GM18502 (cell line): ENCODE measurements at regions not wholly inside any gene's neighbourhood (a gene's known extent, or its start where the extent isn't known, plus 50 kb on each side); places are given as distances from the start of the nearest gene placed in this dataset.
A peak's percentile ranks its signal among the peaks of the same experiment; 100 is the strongest.

Experiments used
- ATAC-seq: cut with Tn5 transposase; IDR thresholded peaks from one replicate; pipeline ENCODE4 v1.9.1; 2021; ENCODE audit warnings: mild to moderate bottlenecking; ENCODE audit not compliant: unreplicated experiment, poor library complexity

DNA sequence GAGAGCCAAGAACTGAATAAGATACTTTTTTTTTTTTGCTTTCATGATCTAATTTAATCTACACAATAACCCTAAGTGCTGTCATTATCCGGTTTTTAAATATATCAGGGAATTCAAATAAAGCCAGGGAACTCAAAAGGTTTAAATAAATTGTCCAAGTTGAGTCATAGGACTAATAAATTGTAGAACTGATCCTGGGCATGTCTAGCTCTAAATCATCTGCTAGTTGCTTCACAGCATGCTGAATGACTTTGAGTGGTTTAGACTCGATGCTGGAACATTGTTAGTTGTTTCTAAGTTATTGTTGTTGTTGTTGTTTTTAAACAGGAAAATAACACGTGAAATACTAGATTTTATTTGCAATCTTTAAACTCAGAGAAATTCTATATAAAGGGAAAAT is 147.2 kb upstream of the HNMT start:
- ATAC-seq, result no peak

DNA sequence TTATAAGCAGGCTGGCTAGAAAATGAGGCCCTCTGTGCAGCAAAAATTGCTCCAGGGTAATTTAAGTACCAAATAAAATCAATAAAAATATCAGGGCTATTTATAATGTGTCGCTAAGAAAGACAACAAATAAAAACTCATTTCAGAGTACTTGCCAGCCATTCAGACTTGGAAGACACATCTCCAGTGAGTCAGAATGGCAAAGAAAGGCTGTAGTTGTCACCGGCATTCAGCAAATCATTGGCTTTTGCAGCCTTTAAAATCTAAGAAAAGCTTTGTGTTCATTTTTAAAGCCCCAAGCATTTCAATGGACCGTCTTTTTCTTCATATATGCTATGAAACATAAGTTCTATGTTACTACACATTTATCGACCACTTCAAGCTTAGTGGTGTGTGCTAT is 141.1 kb upstream of the HNMT start:
- ATAC-seq, result no peak

DNA sequence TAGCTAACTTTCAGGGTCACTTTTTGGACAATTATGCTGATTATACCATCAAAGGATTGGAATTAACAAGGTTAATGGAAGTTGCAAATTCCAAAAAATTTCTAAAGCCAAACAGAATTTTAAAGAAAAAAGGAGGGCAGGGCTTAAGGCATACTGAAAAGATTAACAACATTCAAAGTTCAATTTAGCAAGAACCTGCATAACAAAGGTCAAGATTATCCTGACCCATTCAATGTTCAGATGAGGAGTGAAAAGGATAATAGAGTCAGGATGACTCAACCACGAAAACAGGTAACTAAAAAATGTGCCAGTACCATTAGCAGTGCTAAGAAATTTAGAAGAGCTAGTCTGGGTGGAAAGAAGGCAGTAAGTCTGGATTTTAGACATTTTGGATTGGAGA is 139.8 kb upstream of the HNMT start:
- no peak for ATAC-seq

DNA sequence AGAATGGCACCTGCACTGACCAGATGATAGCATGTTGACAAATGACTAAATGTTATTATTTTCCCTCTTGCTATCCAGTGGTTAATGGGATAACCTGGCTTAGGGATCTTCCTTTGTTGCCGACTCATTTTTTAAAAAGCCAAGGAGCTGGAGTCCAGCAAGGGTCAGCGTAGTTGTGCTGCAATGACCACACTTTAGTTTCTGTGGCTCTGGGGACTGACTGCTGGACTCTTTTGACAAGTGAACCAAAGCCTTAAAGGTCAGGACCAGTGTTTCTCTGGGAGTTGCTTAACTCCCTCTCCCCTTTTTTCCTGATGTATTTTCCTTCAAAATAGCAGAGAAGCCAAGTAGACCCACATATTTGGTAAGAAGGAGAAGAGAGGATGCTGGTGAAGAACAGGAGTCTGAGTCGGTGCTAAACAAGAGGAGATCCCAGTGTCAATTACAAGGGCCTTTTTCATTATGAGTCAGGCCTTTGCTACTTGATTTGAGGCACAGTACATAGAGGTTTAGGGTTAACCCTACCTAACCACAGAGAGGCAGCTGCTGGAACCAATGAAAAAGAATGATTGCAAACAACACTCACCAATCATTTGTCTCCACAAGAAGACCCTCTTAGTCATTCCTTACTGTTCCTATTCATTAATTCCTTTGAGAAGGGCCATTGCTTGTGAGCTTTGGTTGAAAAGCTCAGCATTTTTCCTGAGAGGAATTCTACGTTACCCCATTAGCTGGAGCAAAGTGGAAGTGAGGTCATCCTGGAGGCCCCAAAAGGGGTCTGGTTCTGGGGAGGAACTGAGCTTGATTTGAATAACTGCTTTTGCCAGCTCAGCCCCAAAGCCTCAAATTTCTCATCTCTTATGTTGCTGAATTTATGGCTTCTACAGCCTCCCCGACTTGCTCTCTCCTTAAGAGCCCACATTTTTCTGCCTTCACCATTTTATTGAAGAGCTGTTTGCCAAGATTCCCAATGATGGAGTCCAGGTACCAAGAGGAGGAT is 137.6 kb upstream of the HNMT start:
- peak; percentile 98 for ATAC-seq

DNA sequence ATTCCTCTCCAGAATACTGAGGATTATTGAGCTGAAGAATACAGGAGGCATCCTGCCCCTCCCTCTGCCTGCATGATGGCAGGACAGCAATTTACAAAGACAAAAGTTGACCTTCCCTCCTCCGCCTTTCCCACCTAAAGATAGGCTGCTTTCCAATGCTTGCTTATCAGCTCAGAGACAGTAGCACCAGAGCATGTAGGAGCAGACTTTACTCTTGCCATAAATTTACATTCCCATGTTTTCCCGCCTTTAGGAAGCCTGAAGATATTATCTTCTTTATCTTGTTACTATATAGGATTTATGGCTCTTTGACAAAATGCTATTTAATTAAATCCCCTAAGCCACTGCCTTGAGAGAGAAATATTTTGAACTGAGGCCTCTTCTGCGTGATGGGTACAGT is 135.6 kb upstream of the HNMT start:
- no peak for ATAC-seq

DNA sequence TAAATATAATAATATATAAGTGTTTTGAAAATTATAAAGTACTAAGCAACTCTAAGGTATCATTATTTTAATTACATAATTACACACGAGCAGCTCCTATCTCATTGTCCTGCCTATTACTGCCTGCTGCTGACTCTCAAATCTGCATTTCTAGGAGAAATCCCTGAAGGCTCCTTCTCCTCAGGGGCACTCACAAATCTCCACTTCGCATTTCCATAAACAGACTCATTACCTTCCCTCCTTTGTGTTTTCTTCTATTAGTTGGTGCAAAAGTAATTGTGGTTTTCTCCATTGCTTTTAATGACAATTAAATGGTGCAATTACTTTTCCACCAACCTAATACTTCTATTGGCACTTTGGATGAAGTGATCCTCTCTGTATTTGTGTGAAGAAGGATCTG is 135.0 kb upstream of the HNMT start:
- no peak for ATAC-seq

DNA sequence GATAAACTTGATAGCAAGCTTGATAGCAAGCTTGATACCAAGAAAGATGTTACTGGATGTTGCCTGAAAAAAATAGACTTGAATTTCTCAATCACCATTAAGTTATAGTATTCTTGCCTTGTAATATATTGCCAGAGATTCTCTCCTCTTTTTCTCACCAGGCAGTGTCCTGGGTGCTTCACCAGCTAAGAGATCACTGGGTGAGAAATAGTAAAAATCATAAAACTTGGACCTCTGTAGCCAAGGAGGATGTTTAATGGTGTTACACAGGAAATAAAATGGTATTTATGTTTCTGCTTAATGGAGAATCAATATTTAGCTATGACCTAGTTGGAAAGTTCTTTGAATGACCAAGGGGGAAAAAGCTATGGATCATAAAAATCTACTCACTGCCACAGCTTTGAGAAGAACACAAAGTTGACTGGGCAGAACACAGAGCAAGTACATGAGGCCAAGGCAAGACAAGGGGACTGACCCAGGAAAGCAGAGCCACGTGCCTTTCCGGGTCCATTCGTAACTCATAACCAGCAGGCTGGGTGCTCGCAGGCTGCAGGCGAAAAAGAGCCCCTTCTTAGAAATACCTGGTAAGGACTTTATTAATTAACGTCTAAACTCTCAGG is 129.4 kb upstream of the HNMT start:
- no peak for ATAC-seq

DNA sequence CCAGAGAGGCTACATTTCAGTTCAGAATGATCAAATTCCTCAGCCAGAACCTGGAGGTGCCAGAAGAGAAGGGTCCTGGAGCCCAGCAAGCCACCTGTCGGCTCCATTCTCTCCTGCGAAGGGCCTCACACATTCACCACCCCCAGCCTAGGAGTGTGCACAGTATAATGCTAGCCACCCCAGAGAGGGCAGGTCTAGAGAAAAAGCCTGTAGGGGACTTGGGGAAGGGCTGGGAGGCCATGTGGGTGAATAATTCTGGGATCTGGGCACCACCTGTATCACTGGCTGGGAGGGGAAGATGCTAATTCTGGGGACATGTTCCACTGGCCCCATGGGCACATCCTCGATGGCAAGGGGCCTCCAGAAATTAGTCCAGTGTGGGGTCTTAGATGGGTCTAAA is 127.6 kb upstream of the HNMT start:
- ATAC-seq, result no peak

DNA sequence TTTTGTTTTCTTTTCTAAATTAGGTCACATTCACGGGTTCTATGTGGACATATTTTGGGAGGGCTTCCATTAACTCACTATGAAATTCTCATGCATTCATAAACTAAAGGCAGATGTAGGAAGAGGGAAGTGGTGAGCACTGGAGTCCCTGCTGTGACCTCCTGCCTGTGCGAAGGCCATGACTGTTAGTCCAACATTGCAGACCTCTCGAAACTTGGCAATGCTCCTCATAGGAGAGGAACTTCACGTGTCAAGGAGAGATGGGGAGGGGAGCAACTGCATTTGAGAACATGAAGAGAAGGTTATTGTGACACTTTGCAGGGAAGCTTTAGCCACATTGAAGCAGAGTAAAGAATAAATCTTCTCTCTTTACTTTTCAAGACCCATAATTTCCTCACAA is 126.4 kb upstream of the HNMT start:
- no peak for ATAC-seq

DNA sequence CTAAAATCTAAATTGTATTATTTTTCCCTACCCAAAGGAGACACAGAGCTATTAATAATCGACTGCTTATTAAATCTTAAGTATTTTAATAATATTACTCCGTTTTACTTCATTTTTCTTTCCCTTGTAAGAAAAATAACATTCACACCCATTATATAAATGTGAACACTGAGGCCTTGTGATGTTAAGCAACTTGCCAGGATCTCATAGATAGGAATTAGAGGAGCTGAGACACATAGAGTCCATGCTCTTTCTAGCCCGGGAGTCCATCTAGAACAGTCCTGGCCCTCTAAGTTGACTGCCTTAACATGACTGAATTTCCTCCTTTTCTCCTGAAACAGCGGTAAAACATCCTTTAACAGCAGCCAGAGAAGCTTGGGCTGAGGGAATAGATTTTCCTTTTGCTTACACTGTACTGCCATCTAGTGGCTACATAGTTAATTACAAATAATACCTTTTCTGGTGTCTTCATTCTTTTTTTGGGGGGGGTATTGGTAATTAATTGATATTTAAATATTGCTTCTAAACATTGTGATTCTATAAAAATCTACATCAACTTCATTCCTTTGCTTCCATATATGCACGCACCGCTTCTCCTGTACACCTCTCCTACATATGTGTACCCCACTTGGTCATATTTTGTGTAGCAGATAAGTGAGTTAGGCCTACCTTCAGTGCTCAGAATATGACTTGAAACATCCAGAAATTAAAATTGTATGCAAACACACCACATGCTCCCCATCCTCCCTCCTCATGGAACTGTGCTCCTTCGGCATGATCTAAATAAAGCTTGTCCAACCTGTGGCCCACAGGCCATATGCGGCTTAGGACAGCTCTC is 125.8 kb upstream of the HNMT start:
- peak; percentile 72 for ATAC-seq

DNA sequence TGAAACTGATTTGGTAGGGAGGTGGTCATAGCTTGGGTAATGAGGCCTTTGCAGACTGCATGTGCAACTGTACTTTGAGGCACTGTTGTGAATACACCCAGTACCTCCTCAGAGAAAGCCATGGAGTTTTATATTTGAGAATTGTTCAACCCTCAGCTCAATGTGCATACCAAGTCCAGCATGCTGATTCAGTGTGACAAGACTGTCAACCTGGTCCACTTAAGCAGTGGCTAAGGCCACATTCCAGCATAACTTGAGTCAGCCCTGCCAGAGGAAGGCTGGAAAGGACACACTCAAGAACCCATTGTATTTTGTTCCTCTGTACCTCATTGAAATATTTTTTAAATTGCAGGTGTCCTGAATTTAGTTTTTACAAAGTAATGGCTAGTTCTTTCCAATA is 121.8 kb upstream of the HNMT start:
- ATAC-seq, result no peak

DNA sequence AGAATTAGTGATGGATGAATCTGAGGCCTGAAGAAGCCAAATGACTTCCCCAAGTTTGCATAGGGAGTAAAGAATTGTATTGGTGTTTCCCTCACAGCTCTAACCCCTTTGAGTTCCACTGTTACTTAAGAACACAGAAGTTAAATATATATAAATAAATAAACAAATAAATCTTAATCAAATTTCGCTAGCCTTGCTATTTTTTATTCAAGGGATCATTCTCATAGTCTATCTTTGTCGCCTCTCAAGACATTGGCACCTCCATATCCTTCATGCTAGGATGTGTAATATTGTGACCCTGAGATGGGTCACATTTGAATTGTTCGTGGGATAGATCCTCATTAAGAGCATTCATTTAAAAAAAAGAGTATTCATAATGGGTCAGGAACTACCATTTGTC is 121.3 kb upstream of the HNMT start:
- ATAC-seq, result no peak

DNA sequence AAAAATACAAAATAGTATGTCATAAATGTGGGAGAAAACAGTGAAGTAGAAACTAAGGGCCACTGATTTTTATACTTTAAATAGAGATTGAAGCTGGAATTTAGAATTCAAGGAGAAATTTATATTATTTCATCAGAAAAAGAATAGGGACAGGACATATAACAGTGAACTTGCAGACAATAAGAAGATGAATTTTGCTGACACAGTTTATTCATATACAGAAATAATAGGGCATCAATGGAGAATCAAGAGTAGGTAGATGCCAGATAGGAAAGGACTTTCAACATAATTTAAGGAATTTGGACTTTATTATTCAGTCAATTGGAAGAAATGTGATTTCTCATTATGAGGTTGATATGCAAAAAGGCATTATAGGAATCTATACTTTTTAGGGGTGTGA is 118.9 kb upstream of the HNMT start:
- ATAC-seq, result no peak

DNA sequence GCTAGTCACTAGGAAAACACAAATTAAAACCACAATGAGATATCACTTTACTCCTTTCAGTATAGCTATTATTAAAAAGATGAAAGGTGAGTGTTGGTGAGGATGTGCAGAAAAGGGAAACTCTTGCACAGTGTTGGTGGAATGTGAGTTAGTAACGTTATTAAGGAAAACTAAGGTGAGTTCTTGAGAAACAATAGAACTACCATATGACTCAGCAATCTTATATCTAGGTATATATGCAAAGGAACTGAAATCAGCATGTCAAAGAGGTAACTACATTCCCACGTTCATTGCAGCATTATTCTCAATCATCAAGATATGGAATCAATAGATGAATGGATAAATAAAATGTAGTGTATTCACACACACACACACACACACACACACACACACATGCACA is 117.3 kb upstream of the HNMT start:
- no peak for ATAC-seq

DNA sequence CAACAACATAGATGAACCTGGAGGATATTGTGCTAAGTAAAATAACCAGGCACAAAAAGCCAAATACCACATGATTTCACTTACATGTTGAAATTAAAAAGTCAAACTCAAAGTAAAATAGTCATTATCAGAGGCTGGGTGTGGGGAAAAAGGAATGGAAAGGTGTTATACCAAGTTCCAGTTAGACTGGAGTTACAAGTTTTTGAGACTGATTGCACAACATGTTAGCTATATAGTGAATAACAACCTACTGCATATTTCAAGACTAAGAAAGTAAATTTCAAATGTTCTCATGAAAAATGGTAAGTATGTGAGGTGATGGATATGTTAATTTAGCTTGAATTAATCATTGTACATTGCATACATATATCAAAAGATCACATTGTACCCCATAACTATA is 116.8 kb upstream of the HNMT start:
- ATAC-seq, result no peak

DNA sequence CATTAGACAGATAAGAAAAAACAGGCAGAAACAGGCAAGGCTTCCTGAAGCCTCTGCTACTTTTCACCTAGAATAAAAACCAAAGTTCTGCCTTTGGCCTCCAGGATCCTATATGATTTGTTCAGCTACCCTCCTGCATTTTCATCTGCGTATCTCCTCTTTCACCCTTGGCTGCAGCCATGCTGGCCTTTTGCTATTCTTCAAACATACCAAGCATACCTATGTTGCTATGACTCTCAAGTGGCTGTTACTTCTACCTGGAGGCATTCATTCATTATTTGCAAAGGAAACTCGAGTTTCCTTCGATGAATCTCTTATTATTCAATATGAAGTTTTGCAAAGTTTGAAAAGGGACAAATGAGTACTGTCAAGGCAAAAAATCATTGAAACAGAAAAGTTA is 106.4 kb upstream of the HNMT start:
- no peak for ATAC-seq

DNA sequence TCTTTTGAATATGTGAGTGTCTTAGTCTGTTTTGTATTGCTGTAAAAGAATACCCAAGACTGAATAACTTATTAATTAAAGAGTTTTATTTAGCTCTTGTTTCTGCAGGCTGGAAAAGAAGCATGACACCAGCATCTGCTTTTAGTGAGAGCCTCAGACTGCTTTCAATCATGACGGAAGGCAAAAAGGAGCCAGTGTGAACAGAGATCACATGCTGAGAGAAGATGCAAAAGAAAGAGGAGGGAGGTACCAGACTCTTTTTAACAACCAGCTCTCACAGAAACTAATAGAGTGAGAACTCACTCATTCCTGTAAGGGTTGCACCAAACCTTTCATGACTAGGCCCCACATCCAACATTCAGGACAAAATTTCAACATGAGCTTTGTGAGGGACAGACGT is 101.6 kb upstream of the HNMT start:
- no peak for ATAC-seq

DNA sequence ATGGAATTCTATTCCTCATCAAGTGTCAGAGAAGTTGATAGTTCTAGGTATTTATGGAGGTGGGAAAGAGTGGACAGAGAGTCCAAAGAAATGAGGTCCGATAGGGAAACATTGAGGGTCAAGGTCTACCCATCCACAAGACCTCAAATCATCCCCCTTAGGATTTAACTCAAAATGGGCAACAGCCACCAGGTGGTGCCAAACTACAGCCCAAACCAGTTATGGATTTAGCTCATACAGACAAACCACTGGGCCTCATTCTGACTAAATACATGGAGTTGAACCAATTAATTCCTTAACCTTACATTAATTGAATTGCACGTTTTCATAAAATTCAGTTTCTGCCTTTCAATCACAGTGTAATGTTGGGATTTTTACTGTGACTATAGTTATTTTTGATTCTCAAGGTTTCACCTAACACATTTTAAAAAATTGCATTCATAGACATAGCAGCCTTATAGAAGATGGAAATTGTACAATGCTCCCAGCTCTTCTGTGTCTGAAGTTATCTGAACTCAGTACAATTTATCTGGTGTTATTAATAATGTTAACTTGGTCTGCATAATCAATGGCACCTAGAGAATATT is 98.2 kb upstream of the HNMT start:
- peak; percentile 86 for ATAC-seq

DNA sequence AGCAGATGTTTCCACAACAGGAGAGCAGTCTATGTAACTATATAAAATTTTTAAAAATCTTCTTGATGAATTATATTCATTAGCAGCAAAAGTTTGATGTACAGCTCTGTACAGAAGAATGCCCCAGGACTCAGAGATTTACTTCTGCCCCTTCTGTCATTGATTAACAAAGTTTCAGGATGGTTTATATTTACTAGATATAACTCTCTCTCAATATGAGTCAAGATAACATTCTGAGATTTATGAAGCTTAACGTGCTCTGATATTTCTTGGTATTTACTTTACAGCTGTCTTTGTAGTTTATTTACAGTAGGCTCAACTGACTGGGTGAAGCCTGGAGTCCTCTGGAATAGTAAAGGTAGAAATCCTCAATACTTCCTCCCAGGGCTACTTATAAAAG is 93.6 kb upstream of the HNMT start:
- peak; percentile 60 for ATAC-seq

DNA sequence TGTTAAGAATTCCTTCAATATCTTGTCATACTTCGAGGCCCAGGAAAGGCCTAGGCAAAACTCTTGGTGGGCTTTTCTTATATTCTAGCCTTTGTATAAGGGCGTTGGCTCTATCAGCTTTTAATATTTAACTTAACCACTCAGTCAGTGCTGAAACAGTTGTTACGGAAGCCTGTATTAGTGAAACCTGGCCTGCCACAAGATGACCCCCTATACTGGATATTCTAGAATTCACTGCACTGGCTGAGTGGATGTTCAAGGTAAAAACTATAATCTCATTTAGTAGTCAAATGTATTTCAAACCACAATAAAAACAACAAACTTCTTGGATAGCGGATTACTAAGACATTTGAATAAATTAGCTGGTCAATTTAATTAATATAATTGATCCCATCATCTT is 91.7 kb upstream of the HNMT start:
- ATAC-seq, result peak; percentile 46
